GM18498 (cell line): ENCODE measurements at regions not wholly inside any gene's neighbourhood (a gene's known extent, or its start where the extent isn't known, plus 50 kb on each side); places are given as distances from the start of the nearest gene placed in this dataset.

Source experiments
- ATAC-seq: cut with Tn5 transposase; IDR thresholded peaks from one replicate; pipeline ENCODE4 v1.9.1; 2021; ENCODE audit warnings: mild to moderate bottlenecking, moderate library complexity; ENCODE audit not compliant: unreplicated experiment

GRCh38 chr22:48332438-48333322 lies 1495.0 kb downstream of the BRD1 start:
- no peak for ATAC-seq

GRCh38 chr22:48331691-48332220 lies 1495.9 kb downstream of the BRD1 start:
- ATAC-seq = no peak

- no peak for ATAC-seq
These were observed 1496.4 kb downstream of the BRD1 start for GRCh38 chr22:48331266-48331665.

GRCh38 chr22:48327721-48328120 lies 1500.0 kb downstream of the BRD1 start:
- ATAC-seq = no peak

- ATAC-seq = no peak
These were observed 1503.9 kb downstream of the BRD1 start for GRCh38 chr22:48323746-48324145.

- ATAC-seq = no peak
These were observed 1504.8 kb downstream of the BRD1 start for GRCh38 chr22:48322907-48323306.

- ATAC-seq = no peak
These were observed 1505.6 kb downstream of the BRD1 start for GRCh38 chr22:48321986-48322545.

- no peak for ATAC-seq
These were observed 1506.8 kb downstream of the BRD1 start for GRCh38 chr22:48320683-48321451.

- no peak for ATAC-seq
These were observed 1507.5 kb downstream of the BRD1 start for GRCh38 chr22:48320048-48320682.

- ATAC-seq = no peak
These were observed 1508.2 kb downstream of the BRD1 start for GRCh38 chr22:48319321-48320047.

- no peak for ATAC-seq
These were observed 1508.9 kb downstream of the BRD1 start for GRCh38 chr22:48318575-48319320.

GRCh38 chr22:48318173-48318572 lies 1509.5 kb downstream of the BRD1 start:
- ATAC-seq = no peak

GRCh38 chr22:48316257-48317250 lies 1511.1 kb downstream of the BRD1 start:
- ATAC-seq = no peak

GRCh38 chr22:48315439-48316256 lies 1512.0 kb downstream of the BRD1 start:
- no peak for ATAC-seq

GRCh38 chr22:48314073-48314472 lies 1513.6 kb downstream of the BRD1 start:
- no peak for ATAC-seq

- no peak for ATAC-seq
These were observed 1514.4 kb downstream of the BRD1 start for GRCh38 chr22:48313175-48313830.

- ATAC-seq = no peak
These were observed 1516.9 kb downstream of the BRD1 start for GRCh38 chr22:48310740-48311139.
